GM19463 (cell line): ENCODE measurements at regions not wholly inside any gene's neighbourhood (a gene's known extent, or its start where the extent isn't known, plus 50 kb on each side); places are given as distances from the start of the nearest gene placed in this dataset.
"Not testable (repeated sequence)": the region's sequence is repeated elsewhere in the genome, so short reads cannot be mapped to it uniquely, and the experiment has no call there.

Experiments used
- ATAC-seq: cut with Tn5 transposase; IDR thresholded peaks from one replicate; pipeline ENCODE4 v1.9.1; 2021; ENCODE audit warnings: mild to moderate bottlenecking, moderate library complexity; ENCODE audit not compliant: unreplicated experiment

DNA sequence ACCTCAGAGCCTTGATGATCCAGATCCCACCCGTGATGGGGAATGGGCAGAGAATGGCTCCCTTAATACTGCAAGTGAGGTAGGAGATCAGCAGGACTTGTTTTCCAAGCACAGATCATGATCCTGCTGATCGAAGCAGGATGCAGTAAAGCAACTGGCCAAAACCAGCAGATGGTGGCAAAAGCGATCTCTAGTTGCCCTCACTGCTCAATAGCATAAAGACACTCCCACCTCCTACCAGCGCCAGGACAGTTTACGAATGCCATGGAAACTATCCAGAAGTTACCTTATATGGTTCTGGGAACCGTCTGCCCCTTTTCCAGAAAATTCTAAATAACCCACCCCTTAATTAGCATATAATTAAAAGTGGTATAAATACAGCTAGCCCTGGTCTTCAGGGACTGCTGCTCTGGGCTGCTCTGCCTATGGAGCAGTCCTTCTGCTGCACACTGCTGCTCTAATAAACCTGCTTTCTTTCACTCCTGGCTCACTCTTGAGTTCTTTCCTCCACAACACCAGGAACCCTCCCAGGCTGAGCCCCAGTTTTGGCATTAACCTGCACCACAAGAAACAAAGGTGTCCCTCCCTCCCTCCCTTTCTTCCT is 415.8 kb downstream of the PREX1 start:
- ATAC-seq: no peak

DNA sequence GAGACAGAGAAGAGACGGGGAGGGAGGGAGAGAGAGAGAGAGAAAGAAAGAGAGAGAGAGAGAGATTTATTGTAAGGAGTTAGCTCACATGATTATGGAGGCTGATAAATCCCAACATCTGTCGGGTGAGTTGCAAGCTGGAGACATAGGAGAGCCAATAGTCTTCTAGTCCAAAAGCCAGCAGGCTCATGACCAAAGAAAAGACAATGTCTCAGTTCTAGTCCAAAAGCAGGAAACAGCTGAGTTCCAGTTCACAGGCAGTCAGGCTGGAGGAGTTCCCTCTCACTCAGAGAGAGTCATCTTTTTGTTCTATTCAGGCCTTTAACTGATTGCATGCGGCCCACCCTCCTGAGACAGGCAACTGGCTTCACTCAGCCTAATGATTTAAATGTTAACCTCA is 416.6 kb downstream of the PREX1 start:
- no peak for ATAC-seq

DNA sequence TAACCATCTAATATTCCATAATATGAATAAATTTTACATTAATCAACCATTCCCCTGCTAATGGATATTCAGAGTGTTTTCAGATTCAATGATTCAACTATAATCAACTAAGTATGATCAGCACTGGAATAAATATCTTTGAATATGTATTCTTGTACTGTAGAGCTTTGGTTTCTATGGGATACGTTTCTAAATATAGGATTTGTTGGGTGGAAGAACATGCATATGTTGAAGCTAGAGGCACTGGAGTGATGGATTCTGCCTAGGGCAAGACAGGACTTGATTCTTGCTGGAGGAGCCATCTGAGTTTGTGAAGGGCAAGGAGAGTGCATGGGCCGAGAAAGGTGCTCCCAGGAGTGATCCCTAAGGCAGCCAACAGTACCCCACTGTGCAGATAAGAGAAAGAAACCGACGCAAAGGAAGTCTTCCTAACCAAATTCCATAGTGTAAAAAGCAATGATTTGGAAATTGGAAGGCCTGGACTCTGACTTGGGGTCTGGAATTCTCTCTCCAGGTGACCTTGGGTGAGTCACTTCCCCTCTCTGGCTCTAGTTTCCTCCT is 418.7 kb downstream of the PREX1 start:
- ATAC-seq: no peak

DNA sequence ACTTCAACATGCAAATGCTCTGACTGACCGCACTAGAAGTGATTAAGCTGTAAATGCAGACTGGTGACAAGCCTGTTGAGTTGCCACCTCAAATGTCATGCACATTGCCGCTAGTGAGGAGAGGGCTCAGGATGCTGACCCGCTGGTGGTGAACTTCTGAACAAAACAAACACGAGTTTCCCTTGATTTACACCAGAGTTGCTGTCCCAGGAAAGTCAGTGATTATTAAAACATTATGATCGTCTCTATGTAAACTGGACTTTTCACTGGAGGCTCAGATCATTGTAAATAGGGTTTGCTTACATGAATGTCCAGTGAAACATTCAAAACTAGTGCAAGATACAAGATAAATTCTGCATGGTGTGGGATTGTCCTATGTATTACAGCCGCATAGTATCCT is 420.1 kb downstream of the PREX1 start:
- no peak for ATAC-seq

DNA sequence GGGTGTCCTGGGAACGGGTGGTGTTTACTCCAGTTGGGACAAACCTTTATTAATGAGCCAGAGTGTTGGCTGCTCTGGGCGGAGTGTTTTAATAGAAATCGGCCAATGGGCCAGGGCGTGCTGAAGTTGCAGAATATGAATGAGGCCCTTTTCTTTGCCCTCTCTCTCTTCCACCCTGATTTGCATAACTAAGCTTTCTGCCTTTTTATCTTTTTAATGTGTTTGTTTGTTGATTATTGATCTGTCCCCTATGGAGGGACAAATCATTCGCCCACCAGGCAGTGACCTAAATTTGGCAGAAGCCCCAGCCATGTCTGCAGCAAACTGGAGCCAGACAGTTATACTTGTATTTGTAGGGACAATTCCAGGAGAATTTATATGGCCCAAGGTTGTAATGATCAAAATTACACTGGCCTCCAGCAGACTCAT is 420.9 kb downstream of the PREX1 start:
- ATAC-seq: no peak

DNA sequence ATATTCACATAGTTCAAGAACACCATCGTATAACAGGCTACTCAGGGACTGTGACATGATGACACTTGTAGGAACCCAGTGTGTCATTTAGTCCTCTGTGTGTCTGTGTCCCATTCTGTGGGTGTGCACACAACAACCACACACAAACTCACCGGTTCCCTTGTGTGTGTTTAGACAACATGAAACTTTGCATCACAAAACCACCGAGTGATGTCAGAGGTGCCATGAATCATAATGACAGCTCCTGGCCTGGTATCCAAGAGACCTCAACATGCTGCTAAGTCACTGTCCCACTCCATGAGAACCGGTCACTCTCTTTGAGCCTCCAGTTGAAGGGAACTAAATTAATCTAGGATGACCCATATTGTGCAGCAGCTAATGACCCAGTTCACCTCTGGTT is 421.3 kb downstream of the PREX1 start:
- ATAC-seq: no peak

DNA sequence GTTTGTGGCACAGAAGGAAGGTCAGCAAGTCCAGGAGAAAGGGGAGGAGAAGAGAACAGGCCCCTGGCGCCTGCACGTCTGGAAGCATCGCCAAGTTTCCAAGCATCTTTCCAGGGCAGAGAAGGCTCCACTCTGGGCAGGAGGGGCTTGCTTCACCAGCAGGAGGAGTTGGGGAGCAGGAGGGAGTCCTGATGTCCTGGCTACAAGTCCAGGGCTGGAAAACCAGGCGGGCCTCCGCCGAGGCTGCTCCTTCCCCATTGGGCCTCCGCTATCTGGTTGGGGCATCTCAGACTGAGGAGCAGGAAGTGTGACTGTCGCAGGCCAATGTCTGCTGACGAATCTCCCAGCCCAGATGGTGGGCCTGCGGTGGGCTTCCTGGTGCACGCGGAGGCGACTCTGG is 421.9 kb downstream of the PREX1 start:
- ATAC-seq: no peak

DNA sequence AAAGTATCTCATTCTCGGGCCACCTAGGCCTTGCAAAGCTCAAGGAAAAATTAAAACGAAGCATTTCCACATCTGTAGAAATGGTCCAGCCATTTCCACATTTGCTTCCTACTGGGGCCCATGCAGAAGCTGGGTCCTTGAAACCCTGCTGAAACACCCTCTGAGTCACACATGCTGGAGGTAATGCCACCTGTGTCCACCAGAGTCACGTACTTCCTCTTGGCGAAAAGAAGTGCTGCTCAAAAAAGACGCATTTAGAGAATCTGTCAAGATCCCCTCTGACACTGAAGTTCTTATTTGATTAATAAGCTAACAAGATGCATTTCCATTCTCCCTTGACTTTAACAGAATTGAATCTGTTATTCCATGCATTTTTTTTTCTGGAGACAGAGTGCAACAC is 423.2 kb downstream of the PREX1 start:
- ATAC-seq: no peak

DNA sequence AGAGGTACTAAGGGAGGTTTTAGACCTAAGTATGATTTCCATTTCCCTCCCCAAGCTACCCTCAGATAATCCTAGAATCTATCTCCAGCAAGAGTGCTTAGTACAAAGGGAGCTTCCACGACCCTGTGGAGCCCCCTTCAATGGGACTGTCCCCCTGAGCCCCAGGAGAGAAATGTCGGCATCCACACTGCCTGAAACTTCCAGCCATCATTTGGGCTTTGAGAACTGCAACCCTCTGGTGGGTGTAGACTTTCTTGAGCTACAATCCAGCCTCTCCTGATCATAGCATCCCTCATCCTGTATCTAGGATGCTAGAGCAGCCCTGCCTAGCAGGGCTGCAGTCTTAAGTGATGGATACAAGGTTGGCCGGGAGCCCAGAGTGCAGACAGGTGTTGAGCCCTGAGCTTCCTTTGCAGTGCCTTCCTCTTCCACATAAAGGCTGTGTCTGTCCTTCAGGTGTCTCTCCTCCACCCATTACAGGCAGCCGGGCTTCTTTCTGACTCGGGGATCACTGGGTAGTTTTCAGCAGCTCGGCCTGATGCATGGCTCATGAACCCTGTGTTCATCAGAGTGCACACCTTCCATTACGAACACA is 424.5 kb downstream of the PREX1 start:
- ATAC-seq: no peak

DNA sequence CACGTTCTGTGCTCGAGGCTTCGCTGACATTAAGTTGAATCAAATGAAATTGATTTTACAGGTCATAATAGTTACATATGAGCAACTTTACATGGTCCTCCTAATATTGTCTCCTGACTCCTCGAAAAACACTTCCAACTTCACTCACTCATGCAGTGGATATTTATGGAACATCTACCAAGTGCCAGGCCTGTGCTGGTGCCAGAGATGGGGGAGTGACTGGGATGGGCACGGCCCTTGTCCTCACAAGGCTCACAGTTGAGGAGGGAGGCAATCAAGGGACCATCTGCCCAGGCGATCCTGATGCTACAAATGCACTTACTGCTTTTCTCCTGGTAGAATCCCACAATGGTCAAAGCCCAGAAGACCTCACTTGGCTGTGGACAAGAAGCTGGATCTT is 426.4 kb downstream of the PREX1 start:
- no peak for ATAC-seq

DNA sequence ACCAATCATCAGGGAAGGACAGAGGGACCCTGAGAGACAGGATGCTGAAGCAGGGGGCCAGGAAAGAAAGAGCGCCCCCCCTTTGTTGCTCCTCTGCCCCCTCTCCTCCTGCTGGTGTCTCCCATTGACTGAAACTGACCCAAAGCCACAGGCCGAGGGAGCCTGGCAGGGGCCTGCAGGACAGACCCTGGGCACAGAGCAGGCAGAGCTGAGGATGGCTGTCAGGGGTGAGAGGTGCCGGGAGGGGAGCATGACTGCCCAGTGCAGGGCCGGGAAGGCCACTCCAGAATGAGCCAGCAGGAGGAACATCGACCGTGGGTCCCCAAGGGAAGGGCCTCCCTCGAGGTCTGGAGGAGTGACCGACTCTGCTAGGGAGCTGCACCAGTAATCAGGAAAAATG is 427.8 kb downstream of the PREX1 start:
- no peak for ATAC-seq

DNA sequence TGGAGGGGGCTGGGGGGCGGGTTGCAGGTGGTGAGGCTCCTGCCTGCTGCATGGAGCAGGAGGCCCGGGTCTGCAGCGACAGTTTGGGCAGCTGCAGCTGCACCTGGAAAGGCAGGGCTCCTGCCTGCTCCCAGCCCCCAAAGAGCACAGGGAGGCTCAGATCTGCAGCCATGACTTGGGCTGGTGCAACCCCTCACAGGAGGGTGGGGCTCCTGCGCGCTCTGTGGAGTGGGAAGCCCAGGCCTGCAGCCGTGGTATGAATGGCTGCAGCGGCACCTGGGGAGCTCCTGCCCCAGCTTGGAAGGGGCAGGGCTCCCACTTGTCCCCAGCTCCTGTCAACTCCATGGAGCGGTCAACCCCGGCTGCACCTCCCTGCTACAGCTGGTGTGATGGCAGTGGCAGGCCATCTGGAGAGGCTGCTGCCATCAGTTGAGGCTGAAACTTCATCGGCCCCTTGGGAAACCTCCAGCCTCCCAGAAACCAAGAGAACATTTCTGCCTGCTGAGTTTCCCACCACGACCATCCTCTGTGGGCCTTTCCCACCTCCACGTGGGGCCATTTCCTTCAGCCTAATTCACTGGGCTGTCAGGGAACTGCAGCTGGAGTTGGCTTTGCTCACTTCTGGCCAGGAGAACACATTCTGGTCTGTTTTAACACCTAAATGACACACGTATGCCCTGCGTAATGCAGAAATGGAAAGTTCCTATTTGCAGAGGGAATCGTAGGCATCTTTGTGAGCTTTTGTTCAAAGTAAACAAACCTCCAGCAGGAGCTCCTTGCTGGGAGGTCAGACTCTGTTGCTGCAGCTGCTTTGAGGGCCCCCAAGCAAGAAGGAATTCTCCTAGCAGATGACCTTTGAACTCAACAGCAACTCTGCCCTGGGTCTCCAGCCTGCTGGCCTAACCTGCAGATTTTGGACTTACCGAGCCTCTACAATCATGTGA is 429.0 kb downstream of the PREX1 start:
- no peak for ATAC-seq

DNA sequence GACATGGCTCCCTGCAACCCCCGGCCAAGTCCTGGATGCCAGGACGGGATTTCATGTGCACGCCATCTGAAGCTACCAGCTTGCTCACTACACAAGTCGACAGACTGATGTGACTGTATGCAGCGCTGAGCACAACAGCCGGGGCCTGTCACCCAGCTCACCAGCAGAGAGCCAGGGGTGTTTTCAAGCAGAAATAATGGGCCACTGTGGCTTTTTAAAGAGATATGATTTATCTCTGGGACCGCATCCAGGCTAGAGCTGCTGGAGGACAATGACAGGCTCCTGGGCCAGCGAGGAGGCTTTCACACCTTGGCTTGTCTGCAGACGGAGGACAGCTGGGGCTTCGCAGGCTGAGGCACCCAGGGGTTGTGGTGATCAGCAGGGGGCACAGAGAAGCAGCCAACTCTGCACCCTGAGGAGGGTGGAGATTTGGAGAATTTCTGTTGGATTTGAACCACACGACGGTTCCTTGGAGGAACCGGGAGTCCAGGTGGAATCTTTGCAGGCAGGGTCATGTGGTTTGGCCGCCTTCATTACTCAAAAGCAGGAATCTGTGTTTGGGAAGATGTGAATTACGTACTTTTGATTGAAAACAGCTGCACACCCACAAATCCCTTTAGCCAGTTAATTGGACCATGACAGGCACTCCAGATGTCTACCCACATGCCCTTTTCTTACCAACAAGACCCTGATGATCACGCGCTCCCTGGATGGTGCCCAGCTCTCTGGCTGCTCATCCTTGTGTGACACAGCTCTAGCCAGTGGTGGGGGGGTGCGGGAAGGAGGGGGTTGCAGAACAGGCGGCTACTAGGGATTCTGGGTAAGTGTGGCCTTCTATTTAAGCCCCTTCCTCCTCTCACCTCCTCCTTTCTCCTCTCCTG is 430.6 kb downstream of the PREX1 start:
- not testable (repeated sequence) for ATAC-seq

DNA sequence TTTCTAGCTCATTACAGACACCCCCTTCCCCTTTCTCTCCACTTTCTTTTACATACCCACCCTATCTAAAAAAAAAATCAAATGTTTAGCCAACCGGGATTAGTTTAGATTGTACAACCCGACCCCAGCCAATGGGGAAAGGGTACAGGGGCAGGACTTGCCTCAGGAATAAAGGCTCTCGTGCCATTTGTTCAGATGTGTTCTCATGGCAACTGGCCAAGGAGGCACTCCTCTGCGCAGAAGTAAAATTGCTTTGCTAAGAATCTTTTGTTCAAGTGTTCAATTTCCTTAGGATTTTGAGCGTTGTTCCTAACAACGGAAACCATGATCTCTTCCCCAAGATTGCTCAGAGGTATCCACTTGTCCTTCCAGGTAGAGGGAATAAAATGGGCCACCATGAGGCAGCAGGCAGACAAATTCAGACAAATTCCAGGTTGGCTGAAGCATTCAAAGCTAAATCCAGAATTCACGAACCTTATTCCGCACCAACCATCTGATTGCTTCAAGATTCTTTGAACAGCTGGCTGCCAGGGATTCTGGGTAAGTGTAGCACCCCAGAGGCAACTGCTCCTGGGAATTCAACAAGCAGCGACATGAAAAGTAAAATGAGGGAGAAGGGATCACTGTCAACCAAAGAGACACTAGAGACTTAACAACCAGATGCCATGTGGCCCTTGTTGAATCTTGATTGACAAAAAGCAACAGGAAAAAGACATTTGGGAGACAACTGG is 431.8 kb downstream of the PREX1 start:
- no peak for ATAC-seq

DNA sequence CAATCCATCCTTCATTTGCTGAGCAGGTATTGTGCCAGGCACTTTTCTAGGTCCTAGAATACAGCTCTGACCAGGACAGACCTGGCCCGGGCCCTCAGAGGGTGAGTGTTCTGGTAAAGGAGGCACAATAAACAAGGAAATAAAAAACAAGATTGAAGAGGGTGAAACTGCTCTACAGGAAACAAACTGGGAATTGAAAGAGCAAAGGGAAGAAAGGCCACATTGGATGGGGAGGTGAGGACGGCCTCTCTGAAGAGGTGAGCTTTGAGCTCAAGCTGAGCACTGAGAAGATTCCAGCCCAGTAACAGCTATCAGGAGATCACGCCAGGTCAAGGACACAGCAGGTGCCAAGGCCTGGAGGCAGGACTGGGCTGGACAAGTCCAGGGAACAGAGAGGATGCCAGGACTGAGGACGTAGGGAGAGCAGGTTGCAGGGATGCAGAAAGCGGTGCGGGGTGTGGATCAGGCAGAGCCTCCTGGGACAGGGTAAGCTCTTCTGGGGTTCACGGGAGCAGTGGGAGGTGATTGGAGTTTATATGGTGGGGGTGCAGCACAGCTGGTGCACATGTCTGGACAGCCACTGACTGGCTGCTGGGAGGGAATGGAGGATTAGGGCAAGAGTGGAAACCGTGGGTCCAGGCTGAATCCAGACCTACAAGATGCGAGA is 433.3 kb downstream of the PREX1 start:
- ATAC-seq: no peak

DNA sequence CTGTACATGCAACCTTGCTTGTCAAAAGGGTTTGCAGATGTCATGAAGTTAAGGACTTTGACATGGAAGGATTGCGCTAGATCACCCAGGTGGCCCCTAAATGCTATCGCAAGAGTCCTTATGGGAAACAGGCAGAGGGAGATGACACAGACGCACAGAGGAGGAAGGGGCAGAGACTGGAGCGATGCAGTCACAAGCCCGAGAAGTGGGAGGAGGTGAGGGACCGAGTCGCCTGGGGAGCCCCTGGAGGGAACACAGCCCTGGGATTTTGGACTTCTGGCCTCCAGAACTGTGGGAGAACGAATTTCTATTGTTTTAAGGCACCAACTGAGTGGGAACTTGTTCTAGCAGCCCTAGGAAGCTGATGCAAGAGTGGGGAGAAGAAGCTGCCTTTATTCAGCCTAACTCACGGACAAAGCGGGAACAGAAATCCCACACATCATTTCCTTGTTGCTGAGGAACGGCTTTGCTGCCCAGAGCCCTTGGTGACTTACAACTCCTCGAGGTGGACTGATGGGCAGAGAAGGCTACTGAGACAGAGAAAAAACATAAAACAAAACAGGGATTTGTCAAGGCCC is 434.0 kb downstream of the PREX1 start:
- ATAC-seq: no peak

DNA sequence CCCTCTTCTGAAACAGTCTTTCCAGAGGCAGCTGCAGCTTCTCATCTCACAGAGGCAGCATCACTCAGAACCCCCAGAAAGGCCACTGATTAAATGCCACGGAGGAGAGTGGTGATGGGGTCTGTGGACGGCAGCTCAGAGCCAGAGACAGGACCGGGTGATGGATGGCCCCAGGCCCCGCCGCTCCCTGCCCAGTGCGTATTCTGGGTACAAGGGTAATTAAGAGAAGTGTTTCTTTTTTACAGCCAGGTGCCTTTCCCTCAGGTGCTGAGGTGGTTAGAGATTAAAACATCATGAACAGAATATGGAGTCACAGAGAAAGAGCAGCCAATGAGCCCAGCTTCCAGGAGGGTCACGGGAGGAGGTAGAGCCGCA is 434.5 kb downstream of the PREX1 start:
- ATAC-seq: no peak

DNA sequence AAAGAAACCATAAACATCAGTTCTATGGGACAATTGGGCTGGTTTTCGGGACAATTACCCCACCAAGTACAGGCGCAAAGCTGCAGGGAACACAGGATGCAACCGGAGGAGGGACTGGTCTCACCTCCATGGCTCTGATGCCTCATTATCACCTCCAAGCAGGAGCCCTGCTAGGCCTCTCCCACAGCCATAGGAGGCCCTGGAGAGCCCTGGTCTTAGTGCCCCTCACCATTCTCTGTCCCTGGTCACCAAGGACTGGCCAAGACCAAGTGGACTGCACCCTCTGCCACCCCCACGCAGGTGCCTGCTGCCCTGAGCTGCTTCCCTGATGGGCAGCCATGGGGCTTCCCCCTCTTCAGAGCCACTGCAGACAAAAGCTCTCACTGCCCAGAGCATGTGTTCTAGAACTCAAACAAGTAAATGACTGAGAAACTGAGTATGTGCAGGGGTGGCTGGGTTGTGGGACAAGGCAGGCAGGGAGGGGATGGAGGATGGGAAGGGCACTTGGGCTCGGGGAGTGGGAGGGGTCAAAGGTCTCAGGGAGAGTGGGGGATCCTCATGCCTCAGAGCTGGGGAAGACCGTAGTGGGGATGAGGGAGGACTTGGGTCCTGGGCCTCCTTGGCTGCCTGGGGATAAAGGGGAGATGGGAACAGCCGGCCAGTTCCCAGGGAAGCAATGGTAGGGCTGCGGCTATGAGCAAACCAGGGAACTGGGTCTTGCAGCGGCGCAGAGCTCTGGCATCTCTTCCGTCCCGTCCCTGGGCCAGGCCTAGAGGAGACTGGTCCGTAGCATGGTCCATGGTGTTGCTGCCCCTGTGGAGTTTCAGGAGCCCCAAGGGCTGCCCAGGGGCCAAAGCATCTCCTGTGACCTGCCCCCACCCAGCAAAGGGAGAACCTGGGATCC is 435.1 kb downstream of the PREX1 start:
- ATAC-seq: no peak
